IMR-90 (cell line): ENCODE measurements at regions not wholly inside any gene's neighbourhood (a gene's known extent, or its start where the extent isn't known, plus 50 kb on each side); places are given as distances from the start of the nearest gene placed in this dataset.

ENCODE experiments used
- ATAC-seq: fragments of 200-7000 bp; cut with Tn5 transposase; 2 replicates; pipeline ENCODE4 v1.9.1; 2020; ENCODE audit warnings: low read depth, mild to moderate bottlenecking, moderate library complexity
- BruUV-seq: library from RNA; stranded (reverse); fragments of 400-500 nt; replicated peaks from 2 replicates; lab custom pipeline; 2021; lab: Mats Ljungman, UMichigan
- CTCF ChIA-PET: fragments of 300-600 bp; formaldehyde crosslinking; extraction: SDS; loops from one replicate; lab custom pipeline; 2021; ENCODE audit warnings: antibody characterized with exemption; lab: Yijun Ruan, JAX
- POLR2A ChIA-PET: fragments of 300-600 bp; sonication (Branson Sonifier 250); formaldehyde crosslinking; loops from one replicate; lab custom pipeline; 2022; ENCODE audit warnings: antibody characterized with exemption; ENCODE audit not compliant: unreplicated experiment; lab: Charles Lee
- DNase-seq: peaks from one replicate; pipeline ENCODE4 v3.0.0; 2013
- H2AFZ ChIP-seq: replicated peaks from 2 replicates; pipeline ENCODE3; 2013; ENCODE audit warnings: low read length, mild to moderate bottlenecking; ENCODE audit not compliant: poor library complexity
- H2AK5ac ChIP-seq: 2 replicates; pipeline ENCODE4 v1.6.1; 2013; ENCODE audit warnings: low read depth, low read length, inconsistent platforms
- H2AK9ac ChIP-seq: replicated peaks from 2 replicates; pipeline ENCODE3; 2013; ENCODE audit warnings: mild to moderate bottlenecking, low read depth, low read length, moderate library complexity; ENCODE audit not compliant: poor library complexity
- H2BK120ac ChIP-seq: 2 replicates; pipeline ENCODE4 v1.6.1; 2013; ENCODE audit warnings: low read depth, low read length, inconsistent platforms
- H2BK15ac ChIP-seq: 3 replicates; pipeline ENCODE4 v1.6.1; 2013; ENCODE audit warnings: low read depth, low read length, inconsistent platforms
- H2BK20ac ChIP-seq: 2 replicates; pipeline ENCODE4 v1.6.1; 2013; ENCODE audit warnings: low read depth, mild to moderate bottlenecking, inconsistent platforms, low read length, moderate library complexity
- H2BK5ac ChIP-seq: 2 replicates; pipeline ENCODE4 v1.6.1; 2013; ENCODE audit warnings: mild to moderate bottlenecking, low read depth, low read length, inconsistent platforms; ENCODE audit not compliant: poor library complexity, severe bottlenecking
- H3K14ac ChIP-seq: replicated peaks from 2 replicates; pipeline ENCODE4 v1.6.1; 2013; ENCODE audit warnings: low read depth, low read length, inconsistent platforms
- H3K18ac ChIP-seq: 2 replicates; pipeline ENCODE4 v1.6.1; 2013; ENCODE audit warnings: low read depth, low read length, control low read depth
- H3K23ac ChIP-seq: 2 replicates; pipeline ENCODE4 v1.6.1; 2013; ENCODE audit warnings: low read depth, low read length, inconsistent platforms
- H3K27ac ChIP-seq: 2 replicates; pipeline ENCODE4 v1.5.1; 2013; ENCODE audit warnings: mild to moderate bottlenecking, control low read depth, low read length; ENCODE audit not compliant: insufficient read depth
- H3K27me3 ChIP-seq: 2 replicates; pipeline ENCODE4 v1.6.1; 2013; ENCODE audit warnings: low read length; ENCODE audit not compliant: control insufficient read depth, insufficient read depth
- H3K36me3 ChIP-seq: 2 replicates; pipeline ENCODE4 v1.6.1; 2013; ENCODE audit warnings: low read length, mixed read lengths; ENCODE audit not compliant: control insufficient read depth, insufficient read depth
- H3K4ac ChIP-seq: 2 replicates; pipeline ENCODE4 v1.6.1; 2013; ENCODE audit warnings: low read depth, low read length, inconsistent platforms
- H3K4me1 ChIP-seq: 2 replicates; pipeline ENCODE4 v1.6.1; 2013; ENCODE audit warnings: low read length, mixed read lengths; ENCODE audit not compliant: control insufficient read depth, insufficient read depth
- H3K4me2 ChIP-seq: 2 replicates; pipeline ENCODE4 v1.6.1; 2013; ENCODE audit warnings: low read depth, mild to moderate bottlenecking, control low read depth, low read length, moderate library complexity
- H3K4me3 ChIP-seq: 2 replicates; pipeline ENCODE4 v1.5.1; 2013; ENCODE audit warnings: low read depth, mild to moderate bottlenecking, control low read depth, low read length, moderate library complexity; ENCODE audit not compliant: insufficient read depth
- H3K56ac ChIP-seq: 2 replicates; pipeline ENCODE4 v1.6.1; 2013; ENCODE audit warnings: low read length, inconsistent platforms; ENCODE audit not compliant: insufficient read depth; ENCODE audit errors: extremely low read depth
- H3K79me1 ChIP-seq, 2 experiments: 2 replicates each; pipeline ENCODE4 v1.6.1; 2013; ENCODE audit warnings: low read length in 2 of 2, inconsistent platforms in 1 of 2, low read depth in 1 of 2
- H3K9ac ChIP-seq: 2 replicates; pipeline ENCODE4 v1.6.1; 2013; ENCODE audit warnings: low read depth, low read length, control low read depth
- H3K9me1 ChIP-seq: 2 replicates; pipeline ENCODE4 v1.6.1; 2013; ENCODE audit warnings: low read length, inconsistent platforms; ENCODE audit not compliant: insufficient read depth
- H3K9me3 ChIP-seq: 2 replicates; pipeline ENCODE4 v1.6.1; 2013; ENCODE audit warnings: low read length; ENCODE audit not compliant: control insufficient read depth, insufficient read depth
- H4K20me1 ChIP-seq: 2 replicates; pipeline ENCODE4 v1.6.1; 2013; ENCODE audit warnings: low read length, inconsistent platforms; ENCODE audit not compliant: insufficient read depth
- H4K5ac ChIP-seq: 2 replicates; pipeline ENCODE4 v1.6.1; 2013; ENCODE audit warnings: mild to moderate bottlenecking, low read depth, low read length, control low read depth
- H4K8ac ChIP-seq, 2 experiments: 2 replicates each; pipeline ENCODE4 v1.6.1; 2013; ENCODE audit warnings: low read depth in 2 of 2, low read length in 2 of 2, control low read depth in 1 of 2, inconsistent platforms in 1 of 2
- H4K91ac ChIP-seq: 2 replicates; pipeline ENCODE4 v1.6.1; 2013; ENCODE audit warnings: low read depth, low read length, inconsistent platforms; ENCODE audit not compliant: insufficient read depth
- BHLHE40 ChIP-seq: fragments of 150-350 bp; IDR thresholded peaks from 2 replicates; pipeline ENCODE4 v1.6.1; 2016; ENCODE audit warnings: mild to moderate bottlenecking, low read depth, low read length
- CEBPB ChIP-seq: IDR thresholded peaks from 2 replicates; pipeline ENCODE4 v1.6.1; 2012; ENCODE audit warnings: low read depth, low read length, improper control_type of control experiment
- CHD1 ChIP-seq: IDR thresholded peaks from 2 replicates; pipeline ENCODE4 v1.6.1; 2012; ENCODE audit warnings: low read depth, low read length, improper control_type of control experiment
- CTCF ChIP-seq: conservative IDR thresholded peaks from 2 replicates; pipeline ENCODE4 v1.5.1; 2012; ENCODE audit warnings: mild to moderate bottlenecking, low read depth, low read length, improper control_type of control experiment
- ELK1 ChIP-seq: fragments of 150-350 bp; IDR thresholded peaks from 2 replicates; pipeline ENCODE4 v1.6.1; 2016; ENCODE audit warnings: low read depth, mild to moderate bottlenecking, low read length, moderate library complexity, borderline replicate concordance
- FOS ChIP-seq: fragments of 150-350 bp; IDR thresholded peaks from 2 replicates; pipeline ENCODE4 v1.6.1; 2016; ENCODE audit warnings: low read depth, low read length
- MAFK ChIP-seq: IDR thresholded peaks from 2 replicates; pipeline ENCODE4 v1.6.1; 2012; ENCODE audit warnings: low read depth, low read length, improper control_type of control experiment
- MAZ ChIP-seq: IDR thresholded peaks from 2 replicates; pipeline ENCODE4 v1.6.1; 2012; ENCODE audit warnings: low read depth, mild to moderate bottlenecking, low read length, improper control_type of control experiment, moderate library complexity, borderline replicate concordance
- MXI1 ChIP-seq: IDR thresholded peaks from 2 replicates; pipeline ENCODE4 v1.6.1; 2012; ENCODE audit warnings: low read depth, mild to moderate bottlenecking, low read length, moderate library complexity, borderline replicate concordance
- NFE2L2 ChIP-seq: fragments of 150-350 bp; IDR thresholded peaks from 2 replicates; pipeline ENCODE4 v1.6.1; 2016; ENCODE audit warnings: low read depth, mild to moderate bottlenecking, low read length
- POLR2A ChIP-seq: IDR thresholded peaks from 2 replicates; pipeline ENCODE4 v1.6.1; 2012; ENCODE audit warnings: mild to moderate bottlenecking, low read depth, low read length
- RAD21 ChIP-seq: IDR thresholded peaks from 2 replicates; pipeline ENCODE4 v1.6.1; 2012; ENCODE audit warnings: low read length, improper control_type of control experiment
- RCOR1 ChIP-seq: IDR thresholded peaks from 2 replicates; pipeline ENCODE4 v1.6.1; 2012; ENCODE audit warnings: mild to moderate bottlenecking, low read length, improper control_type of control experiment; ENCODE audit not compliant: insufficient replicate concordance
- RFX5 ChIP-seq: IDR thresholded peaks from 2 replicates; pipeline ENCODE4 v1.8.0; 2012; ENCODE audit warnings: low read depth, mild to moderate bottlenecking, low read length, moderate library complexity
- SMC3 ChIP-seq: fragments of 150-350 bp; IDR thresholded peaks from 2 replicates; pipeline ENCODE4 v1.6.1; 2016; ENCODE audit warnings: low read depth, mild to moderate bottlenecking, antibody characterized with exemption, low read length, moderate library complexity
- USF2 ChIP-seq: fragments of 150-350 bp; IDR thresholded peaks from 2 replicates; pipeline ENCODE4 v1.6.1; 2017; ENCODE audit warnings: mild to moderate bottlenecking, antibody characterized with exemption, low read length, low read depth
- WGBS, 2 experiments: methylation state at CpG; one replicate each; pipeline versions ENCODE4 v1.1.5 to v1.1.7; 2013; ENCODE audit warnings: missing lambda C conversion rate in 2 of 2; ENCODE audit not compliant: insufficient read length in 1 of 2; ENCODE audit errors: extremely low coverage in 2 of 2; 5-methylcytosine and 5-hydroxymethylcytosine counted together
- dilution Hi-C: fragments of 300-500 bp; cut with HindIII; formaldehyde crosslinking; loops from one replicate; pipeline ENCODE4 v1.14.3; 2018; ENCODE audit warnings: low sequenced_read_pairs; ENCODE audit not compliant: unreplicated experiment
- in situ Hi-C: fragments of 300-500 bp; cut with MboI; formaldehyde crosslinking; loops from 3 replicates; pipeline ENCODE4 v1.14.3; 2019; ENCODE audit warnings: low sequenced_read_pairs, inconsistent platforms, mixed read lengths
- intact Hi-C: fragments of 100-400 bp; cut with micrococcal nuclease; formaldehyde crosslinking; loops from 2 replicates; pipeline ENCODE4 v1.10.0; 2022

GRCh38 chr4:29636961-29637360, 1083.2 kb upstream of the PCDH7 start:
- CTCF ChIA-PET, result no interaction called here
- H3K79me1 ChIP-seq, result no peaks in the 10 kb centered on the region
- H3K9me3 ChIP-seq, result no peaks in the 10 kb centered on the region
- no CpG with 5 or more reads among the region's 3 CpGs for WGBS, 2 experiments
- H2BK15ac ChIP-seq, result no peak overlapping the region
- H2AFZ ChIP-seq, result no peak overlapping the region
- H4K20me1 ChIP-seq, result no peaks in the 10 kb centered on the region
- no peak overlapping the region for H3K14ac ChIP-seq
- H3K36me3 ChIP-seq, result no peaks in the 10 kb centered on the region
- ATAC-seq, result no peak
- H3K56ac ChIP-seq, result no peak overlapping the region
- H3K27me3 ChIP-seq, result no peaks in the 10 kb centered on the region
- H3K9me1 ChIP-seq, result no peaks in the 10 kb centered on the region
- no peak overlapping the region for H4K91ac ChIP-seq
- in situ Hi-C loops, result no loop called here
- no peak overlapping the region for H3K18ac ChIP-seq
- no peak for DNase-seq
- H3K4me3 ChIP-seq, result no peak overlapping the region
- H3K4me2 ChIP-seq, result no peak overlapping the region
- H4K8ac ChIP-seq, result no peak overlapping the region
- dilution Hi-C loops, result no loop called here
- no peak overlapping the region for H2AK9ac ChIP-seq
- no peak overlapping the region for H4K5ac ChIP-seq
- POLR2A ChIA-PET, result no interaction called here
- H3K4me1 ChIP-seq, result no peaks in the 10 kb centered on the region
- no peak overlapping the region for H3K4ac ChIP-seq
- no TSS peak for BruUV-seq
- H3K9ac ChIP-seq, result no peak overlapping the region
- H3K23ac ChIP-seq, result no peak overlapping the region
- intact Hi-C loops, result no loop called here
- H2AK5ac ChIP-seq, result no peak overlapping the region
- no peak overlapping the region for H2BK20ac ChIP-seq
- H3K27ac ChIP-seq, result no peak overlapping the region
- no peak overlapping the region for H2BK120ac ChIP-seq
- TF ChIP-seq ELK1, result no peak
- TF ChIP-seq CEBPB, result no peak
- no peak for TF ChIP-seq USF2
- no peak for TF ChIP-seq CTCF
- no peak for TF ChIP-seq BHLHE40
- no peak for TF ChIP-seq RFX5
- no peak for TF ChIP-seq CHD1
- no peak for TF ChIP-seq FOS
- TF ChIP-seq NFE2L2, result no peak
- no peak for TF ChIP-seq MXI1
- no peak for TF ChIP-seq POLR2A
- no peak for TF ChIP-seq RAD21
- TF ChIP-seq RCOR1, result no peak
- TF ChIP-seq SMC3, result no peak
- TF ChIP-seq MAFK, result no peak
- no peak for TF ChIP-seq MAZ
- no peak overlapping the region for H2BK5ac ChIP-seq
